ENCODE measurements at regions not wholly inside any gene's neighbourhood (a gene's known extent, or its start where the extent isn't known, plus 50 kb on each side); places are given as distances from the start of the nearest gene placed in this dataset.

DNA sequence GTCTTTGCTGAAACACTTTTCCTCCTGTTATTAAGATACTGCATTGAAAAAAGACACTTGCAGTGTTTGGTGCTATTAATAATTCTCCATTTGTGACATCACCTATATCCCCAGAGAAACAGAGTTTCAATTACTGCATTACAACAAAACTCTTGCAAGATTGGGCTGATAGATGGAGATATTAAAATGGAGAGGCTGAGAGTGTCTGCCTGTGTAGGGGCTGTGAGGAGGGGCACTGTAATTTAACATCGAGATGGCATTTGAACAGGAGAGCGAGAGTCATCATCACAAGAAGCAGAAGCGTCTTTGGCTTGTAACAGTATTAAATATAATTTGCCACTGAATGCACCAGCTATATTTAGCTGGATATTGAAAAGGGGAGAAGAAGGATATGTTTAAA is 316.5 kb downstream of the CDH26 start:
- no peak for DNase-seq (ENCODE audit: low spot score)

GRCh38 chr20:60281295-60281694 is 323.1 kb downstream of the CDH26 start:
- DNase-seq (ENCODE audit: low spot score), result no peak

DNA sequence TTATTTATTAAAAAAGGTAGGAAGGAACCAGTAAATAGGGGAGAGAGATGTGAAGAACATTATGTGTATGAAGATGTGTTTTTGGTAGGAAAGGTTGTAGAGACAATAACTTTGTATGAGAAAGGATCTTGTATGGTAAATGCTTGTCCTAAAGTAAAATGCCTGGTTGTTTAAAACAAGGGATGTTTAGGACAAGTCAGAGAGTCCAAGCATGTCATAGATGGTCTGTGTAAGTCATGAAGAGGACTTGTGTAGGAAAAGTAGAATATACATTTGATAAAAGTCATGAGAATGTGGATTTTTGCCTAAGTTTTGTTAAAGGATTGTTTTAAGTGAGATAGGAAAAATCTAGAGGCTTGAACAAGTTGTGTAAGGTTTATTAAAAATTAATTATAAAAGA is 325.1 kb downstream of the CDH26 start:
- no peak for DNase-seq (ENCODE audit: low spot score)

DNA sequence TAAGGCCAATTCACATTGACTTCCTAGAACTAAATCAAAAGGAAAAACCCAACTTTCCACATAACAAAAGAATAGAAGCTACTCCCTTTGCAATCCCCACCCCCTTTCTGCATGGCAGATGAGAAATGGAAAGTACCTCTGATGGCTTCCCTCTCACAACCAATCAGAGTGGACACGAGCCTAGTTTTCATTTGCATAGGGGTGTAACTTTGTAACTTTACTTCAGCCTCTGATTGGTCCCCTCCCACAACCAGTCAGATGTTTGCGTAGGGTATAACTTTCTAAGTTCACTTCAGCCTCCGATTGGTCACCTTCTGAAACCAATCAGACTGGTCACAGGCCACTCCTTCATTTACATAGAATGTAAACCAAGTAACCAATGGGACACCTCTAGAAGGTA is 328.5 kb downstream of the CDH26 start:
- no peak for DNase-seq (ENCODE audit: low spot score)

- no peak for DNase-seq (ENCODE audit: low spot score)
Measured at GRCh38 chr20:60288945-60289344, 330.7 kb downstream of the CDH26 start.

- no peak for DNase-seq (ENCODE audit: low spot score)
Measured at GRCh38 chr20:60292001-60292520, 333.8 kb downstream of the CDH26 start.

DNA sequence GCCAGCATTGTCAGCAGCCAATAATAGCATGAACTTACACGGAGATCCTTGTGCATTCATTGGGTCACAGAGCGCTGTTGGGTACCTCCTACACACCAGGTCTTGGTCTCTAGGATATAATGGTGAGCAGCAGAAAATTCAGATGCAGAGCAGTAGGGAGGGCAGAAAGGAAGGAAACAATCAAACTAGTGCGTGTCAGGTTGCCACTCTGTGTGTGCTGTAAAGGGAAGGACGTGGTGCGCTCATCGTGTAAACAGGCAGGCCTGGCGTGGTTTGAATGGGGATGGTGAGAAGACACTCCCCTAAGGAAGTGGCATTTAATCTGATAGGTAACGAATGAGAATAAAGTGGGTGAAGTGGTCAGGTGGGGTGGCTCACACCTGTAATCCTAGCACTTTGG is 336.4 kb downstream of the CDH26 start:
- DNase-seq (ENCODE audit: low spot score), result no peak

DNA sequence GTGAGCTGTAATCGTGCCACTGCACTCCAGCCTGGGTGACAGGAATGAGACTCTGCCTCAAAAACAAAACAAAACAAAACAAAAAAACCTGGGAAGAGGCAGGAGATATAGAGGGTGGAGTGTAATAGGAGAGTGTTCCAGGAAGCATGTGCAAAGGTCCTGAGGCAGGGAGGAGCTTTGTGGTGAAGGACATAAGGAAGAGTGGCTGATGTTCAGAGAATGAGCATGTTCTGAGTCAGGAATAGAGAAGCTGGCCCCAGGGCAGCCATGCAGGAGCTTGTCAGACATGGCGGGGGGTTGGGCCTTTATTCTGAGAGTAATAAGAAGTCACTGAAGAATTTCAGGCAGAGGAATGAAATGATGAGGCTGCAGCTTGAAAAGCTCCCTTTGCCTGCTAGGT is 337.0 kb downstream of the CDH26 start:
- no peak for DNase-seq (ENCODE audit: low spot score)

DNA sequence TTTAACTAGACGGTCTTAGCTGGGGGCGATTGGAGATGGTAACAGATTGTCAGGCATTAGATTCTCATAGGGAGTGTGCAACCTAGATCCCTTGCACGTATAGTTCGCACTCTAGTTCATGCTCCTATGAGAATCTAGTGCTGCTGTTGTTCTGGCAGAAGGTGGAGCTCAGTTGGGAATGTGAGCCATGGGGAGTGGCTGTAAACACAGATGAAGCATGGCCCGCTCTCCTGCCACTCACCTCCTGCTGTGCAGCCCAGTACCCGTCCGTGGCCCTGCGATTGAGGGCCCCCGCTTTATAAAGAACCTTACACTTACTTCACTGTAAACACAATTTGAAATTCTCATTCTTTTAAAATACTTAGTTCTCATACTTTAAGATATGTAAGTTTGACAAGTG is 339.4 kb downstream of the CDH26 start:
- DNase-seq (ENCODE audit: low spot score), result no peak

DNA sequence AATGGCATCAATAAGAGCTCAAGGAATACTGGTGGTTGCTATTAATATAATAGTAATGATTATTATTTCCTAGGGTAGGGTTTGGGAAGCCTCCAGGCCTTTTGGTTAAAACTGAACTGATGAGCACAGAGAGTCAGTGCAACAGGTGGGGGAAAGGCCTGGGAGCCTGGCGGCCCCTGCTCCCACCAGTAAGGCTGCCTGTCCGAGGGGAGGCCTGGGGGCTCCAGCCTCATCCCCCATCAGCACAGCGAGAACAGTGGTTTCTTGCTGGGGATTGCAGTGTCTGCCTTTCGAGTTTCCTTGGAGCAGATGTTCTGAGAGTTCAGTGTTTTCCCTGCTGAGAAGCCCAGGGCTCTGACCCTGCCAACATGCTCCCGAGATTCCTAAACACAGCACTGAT is 340.4 kb downstream of the CDH26 start:
- no peak for DNase-seq (ENCODE audit: low spot score)

DNA sequence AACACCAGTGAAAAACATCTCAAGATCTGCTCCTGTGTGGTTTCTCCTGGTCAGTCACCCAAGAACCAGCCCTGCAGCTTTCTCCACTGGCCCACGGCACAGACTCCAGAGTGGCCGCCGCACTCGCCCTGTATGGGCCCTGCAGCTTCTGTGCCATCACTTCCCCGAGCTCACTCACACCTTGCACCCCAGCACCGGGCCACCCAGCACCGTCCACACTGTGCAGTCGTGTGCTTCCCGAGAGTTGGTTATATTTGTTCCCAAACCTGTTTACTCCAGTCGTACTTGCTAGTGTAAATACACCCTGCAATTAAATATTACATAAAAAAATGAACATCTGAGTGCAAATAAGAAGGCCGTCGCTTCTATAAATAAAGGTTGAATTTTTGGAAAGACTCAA is 341.7 kb downstream of the CDH26 start:
- no peak for DNase-seq (ENCODE audit: low spot score)

- DNase-seq (ENCODE audit: low spot score), result no peak
Measured at GRCh38 chr20:60300374-60300773, 342.2 kb downstream of the CDH26 start.

DNA sequence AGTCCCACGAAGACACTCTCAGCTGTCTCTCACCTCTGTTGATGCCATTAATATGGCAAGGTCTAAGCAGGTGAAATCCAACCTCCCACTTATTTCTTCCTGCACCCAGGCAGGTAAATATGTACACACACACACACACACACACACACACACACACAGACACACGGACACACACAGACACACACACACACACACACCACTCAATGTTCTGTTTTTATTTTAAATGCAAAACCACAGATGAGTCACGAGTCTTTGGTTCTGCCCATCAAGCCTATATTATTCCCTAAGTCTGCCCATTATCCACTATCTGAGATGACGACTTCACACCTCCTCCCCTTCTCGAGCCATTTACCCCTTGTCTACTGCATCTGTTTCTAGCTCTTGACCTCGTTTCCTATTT is 344.7 kb downstream of the CDH26 start:
- DNase-seq (ENCODE audit: low spot score), result no peak

- DNase-seq (ENCODE audit: low spot score), result no peak
Measured at GRCh38 chr20:60304026-60304590, 345.9 kb downstream of the CDH26 start.

DNA sequence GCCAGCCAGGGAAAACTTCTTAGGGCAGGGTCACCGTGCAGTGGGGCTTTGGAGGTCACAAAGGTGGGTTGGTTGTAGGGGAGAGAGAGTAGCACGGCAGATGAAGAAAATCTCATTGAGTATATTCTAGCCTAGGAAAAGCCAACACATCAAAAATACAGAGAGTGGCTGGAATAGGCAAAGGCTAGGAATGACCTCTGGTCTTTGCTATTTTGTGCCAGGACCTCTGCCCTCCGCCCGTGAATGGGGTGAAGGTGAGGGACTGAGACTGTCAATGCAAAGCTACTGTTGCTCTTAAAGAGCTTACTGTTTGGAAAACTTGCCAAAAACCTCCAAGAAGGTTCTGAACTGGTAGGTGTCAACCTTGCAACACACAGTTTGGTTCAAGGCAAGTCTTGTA is 346.7 kb downstream of the CDH26 start:
- DNase-seq (ENCODE audit: low spot score), result no peak

DNA sequence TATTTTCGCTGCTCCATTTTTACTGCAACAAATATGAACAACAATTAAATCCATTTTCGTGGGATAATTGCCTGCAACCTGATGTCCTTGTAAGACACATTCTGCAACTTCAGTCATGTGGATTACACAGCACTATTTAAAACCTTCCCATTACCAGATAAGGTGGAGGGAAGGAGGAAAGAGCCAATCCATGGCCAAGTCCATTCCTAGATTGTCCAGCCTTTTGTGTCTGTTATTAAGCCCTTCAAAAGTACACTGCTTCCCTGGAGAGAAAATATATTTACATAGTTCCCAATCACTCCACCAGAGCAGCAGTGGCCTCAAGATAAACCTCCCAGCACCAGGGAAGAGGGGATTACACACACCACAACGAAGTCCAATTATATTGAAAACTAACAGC is 347.9 kb downstream of the CDH26 start:
- no peak for DNase-seq (ENCODE audit: low spot score)

GRCh38 chr20:60306551-60306950 is 348.3 kb downstream of the CDH26 start:
- no peak for DNase-seq (ENCODE audit: low spot score)

DNA sequence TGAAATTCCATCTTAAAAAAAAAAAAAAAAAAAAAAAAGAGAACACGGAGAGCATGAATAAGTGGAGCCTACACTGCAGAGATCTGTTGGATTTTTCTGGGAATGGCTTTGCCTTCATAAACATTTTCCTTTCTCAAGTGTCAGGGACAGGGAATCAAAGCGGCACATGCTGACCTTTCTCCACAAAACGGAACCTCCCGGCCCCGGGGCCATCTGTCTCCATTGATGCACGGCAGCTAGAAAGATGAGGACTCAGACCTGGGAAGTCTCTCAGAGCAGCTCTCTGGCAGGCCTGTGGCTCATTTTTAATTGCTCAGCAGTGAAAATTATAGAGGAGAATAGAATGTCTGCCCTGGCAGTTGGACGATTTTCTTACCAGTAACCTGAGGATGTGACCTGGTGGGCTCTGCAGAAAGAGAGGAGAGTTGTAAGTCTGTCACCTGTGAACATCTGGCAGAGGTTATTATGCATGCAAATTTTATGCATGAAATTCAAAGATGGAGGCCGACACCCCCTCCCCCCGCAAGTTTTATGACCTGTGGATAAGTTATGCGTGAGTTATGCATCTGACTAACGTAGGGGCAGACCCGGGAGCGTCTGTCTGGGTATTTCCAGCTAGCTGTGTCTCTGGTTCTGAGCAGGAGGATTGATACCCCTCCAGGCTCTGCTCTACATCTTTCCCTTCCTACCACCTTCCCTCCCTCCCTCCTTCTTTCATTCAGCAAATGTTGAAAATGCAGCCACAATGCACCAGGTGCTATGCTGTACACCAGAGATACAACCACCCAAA is 352.5 kb downstream of the CDH26 start:
- DNase-seq (ENCODE audit: low spot score), result no peak

GRCh38 chr20:60313191-60313590 is 355.0 kb downstream of the CDH26 start:
- DNase-seq (ENCODE audit: low spot score), result no peak

- DNase-seq (ENCODE audit: low spot score), result no peak
Measured at GRCh38 chr20:60313614-60314013, 355.4 kb downstream of the CDH26 start.

- no peak for DNase-seq (ENCODE audit: low spot score)
Measured at GRCh38 chr20:60314727-60315126, 356.5 kb downstream of the CDH26 start.

DNA sequence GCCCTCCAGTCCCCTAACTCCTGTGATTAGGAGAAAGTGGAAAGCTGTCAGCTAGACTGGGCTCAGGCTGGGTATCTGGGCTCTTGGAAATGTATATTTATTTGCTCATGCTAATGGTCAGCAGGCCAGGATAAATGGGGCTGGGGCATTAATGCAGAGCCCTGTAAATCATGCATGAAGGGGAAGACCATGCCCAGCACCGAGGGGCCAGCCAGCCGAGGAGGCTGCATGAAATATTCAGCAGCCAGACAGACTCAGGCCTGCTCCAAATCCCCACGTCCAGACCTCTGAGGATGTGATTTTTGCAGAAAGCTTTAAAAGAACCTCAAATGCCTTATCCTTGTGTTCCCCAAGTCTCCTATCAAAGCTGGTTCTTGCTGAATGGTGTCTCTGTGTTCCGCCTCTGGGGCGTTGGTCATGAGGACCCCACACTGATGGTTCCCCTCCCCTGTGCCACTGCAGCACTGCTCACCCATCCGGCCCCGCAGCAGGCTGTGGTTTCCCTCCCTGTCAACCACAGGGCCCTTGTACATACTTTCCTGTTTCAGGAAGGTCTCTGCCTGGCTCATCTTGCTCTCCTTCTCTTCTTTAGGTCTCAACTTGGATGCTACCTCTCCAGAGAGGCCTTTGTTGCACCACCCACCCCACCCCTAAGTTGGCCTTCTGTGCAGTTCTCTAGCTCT is 358.4 kb downstream of the CDH26 start:
- no peak for DNase-seq (ENCODE audit: low spot score)

DNA sequence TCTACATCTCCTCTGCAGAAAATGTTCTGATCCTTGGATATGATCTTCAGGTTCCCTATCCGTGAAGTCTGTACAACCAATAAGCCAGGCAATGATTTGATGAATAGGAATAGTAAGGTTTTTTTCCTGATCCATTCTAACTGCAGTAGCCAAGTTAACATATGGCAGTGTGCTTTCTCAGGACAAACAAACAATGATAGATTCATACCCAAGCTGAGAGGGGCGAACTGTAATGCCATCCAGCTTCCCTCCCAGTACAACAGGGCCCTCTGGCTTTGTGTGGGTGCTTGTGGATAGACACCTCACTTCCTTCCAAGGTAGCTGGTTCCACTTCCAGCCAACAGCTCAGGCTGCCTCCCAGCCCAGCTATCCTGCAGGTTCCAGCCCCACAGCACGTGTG is 359.2 kb downstream of the CDH26 start:
- DNase-seq (ENCODE audit: low spot score), result no peak
